ENCODE measurements at regions not wholly inside any gene's neighbourhood (a gene's known extent, or its start where the extent isn't known, plus 50 kb on each side); places are given as distances from the start of the nearest gene placed in this dataset.

DNA sequence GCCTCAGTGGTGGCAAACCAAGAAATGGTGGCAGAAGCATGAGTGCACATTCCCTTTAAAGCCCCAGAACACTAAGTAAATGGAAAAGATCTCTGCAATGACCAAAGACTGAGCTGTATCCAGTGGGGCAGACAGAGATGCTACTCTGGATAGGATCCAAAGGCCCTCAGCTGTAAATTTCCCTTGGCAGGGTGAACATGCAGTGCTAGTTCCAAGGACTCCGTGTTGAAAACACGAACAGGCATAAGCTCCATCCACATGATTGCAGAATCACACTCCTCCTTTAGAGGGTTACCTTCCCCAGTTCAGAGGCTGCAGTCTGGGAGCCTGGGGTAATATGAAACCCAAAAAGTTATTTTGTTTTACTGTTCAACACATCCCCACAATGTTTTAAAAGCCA is 98.6 kb upstream of the KLF7 start:
- no peak overlapping the region for H3K4me3 ChIP-seq (ENCODE audit: low read length)
- H3K9ac ChIP-seq (ENCODE audit: low read length): no peak overlapping the region
- no peak overlapping the region for H3K27ac ChIP-seq (ENCODE audit: low read length)
- no peaks in the 10 kb centered on the region for H3K9me3 ChIP-seq (ENCODE audit: control insufficient read depth, low read depth, low read length)
- no peaks in the 10 kb centered on the region for H3K36me3 ChIP-seq (ENCODE audit: control insufficient read depth, low read depth, low read length)
- H3K27me3 ChIP-seq (ENCODE audit: control insufficient read depth, insufficient read depth, low read length): no peaks in the 10 kb centered on the region
- H3K4me1 ChIP-seq (ENCODE audit: control insufficient read depth, low read depth, low read length): no peaks in the 10 kb centered on the region

DNA sequence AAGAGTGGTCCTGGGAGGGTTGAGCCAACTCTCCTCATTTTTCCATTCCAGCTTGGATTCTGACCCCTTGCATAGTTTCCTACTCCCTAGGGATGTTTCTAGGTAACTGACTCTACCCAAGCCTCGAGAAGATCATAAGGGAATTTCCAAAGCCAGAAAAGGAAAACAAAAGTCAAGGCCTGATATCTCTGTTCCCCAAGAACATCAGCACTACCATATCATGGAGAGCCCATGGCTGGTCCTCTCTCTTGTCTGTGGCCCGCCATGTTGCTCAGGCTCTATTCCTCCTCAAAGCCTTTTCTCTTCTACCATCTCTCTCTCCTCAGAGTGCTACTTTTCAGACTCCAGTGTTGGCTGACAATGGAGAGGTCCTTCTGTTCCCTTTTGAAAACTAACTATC is 99.6 kb upstream of the KLF7 start:
- Histone ChIP-seq H3K27me3 (ENCODE audit: control insufficient read depth, insufficient read depth, low read length) (no peaks in the 10 kb centered on the region), H3K27ac (ENCODE audit: low read length) (no peak overlapping the region), H3K36me3 (ENCODE audit: control insufficient read depth, low read depth, low read length) (no peaks in the 10 kb centered on the region), H3K4me1 (ENCODE audit: control insufficient read depth, low read depth, low read length) (no peaks in the 10 kb centered on the region), H3K9ac (ENCODE audit: low read length) (no peak overlapping the region), H3K9me3 (ENCODE audit: control insufficient read depth, low read depth, low read length) (no peaks in the 10 kb centered on the region), H3K4me3 (ENCODE audit: low read length) (no peak overlapping the region)

DNA sequence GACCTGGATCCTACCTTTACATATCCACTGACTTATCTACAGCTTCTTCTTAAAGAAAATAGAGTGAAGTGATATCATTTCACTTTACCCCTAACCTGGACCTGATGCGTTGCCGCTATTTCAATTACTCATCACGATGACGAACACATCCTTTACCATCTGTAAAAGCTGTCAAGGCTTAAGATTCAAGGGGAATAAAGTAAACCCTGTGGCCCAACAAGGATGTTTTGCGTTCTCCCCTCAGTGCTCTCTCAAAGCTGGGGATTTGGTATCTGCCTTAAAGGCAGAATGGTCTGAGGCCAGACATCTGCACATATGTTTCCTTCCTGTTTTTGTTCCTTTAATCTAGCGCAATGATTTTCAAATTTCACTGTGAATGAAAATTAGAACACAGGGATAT is 100.1 kb upstream of the KLF7 start:
- Histone ChIP-seq H3K4me3 (ENCODE audit: low read length) (no peak overlapping the region), H3K36me3 (ENCODE audit: control insufficient read depth, low read depth, low read length) (no peaks in the 10 kb centered on the region), H3K9ac (ENCODE audit: low read length) (no peak overlapping the region), H3K27me3 (ENCODE audit: control insufficient read depth, insufficient read depth, low read length) (no peaks in the 10 kb centered on the region), H3K4me1 (ENCODE audit: control insufficient read depth, low read depth, low read length) (no peaks in the 10 kb centered on the region), H3K9me3 (ENCODE audit: control insufficient read depth, low read depth, low read length) (no peaks in the 10 kb centered on the region), H3K27ac (ENCODE audit: low read length) (no peak overlapping the region)

DNA sequence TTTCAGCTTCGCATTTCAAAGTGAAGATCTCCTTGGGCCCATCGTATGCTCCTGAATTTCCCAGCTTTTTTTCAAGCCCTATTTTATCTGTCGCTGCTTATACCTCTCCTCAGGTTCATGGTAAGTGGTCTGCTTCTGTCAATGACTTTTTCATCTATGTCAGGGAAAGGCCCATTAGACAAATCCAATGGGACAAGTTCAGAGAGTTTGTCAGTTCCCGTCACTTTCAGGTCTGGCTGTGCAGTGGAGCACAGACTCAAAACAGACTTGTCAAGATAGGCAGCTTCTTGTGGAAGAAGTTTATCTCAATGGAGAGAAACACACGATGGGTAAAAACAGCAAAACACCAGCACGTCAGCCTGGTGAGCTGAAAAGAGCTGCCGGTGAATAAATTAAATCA is 100.9 kb upstream of the KLF7 start:
- Histone ChIP-seq H3K4me3 (ENCODE audit: low read length) (no peak overlapping the region), H3K36me3 (ENCODE audit: control insufficient read depth, low read depth, low read length) (no peaks in the 10 kb centered on the region), H3K9ac (ENCODE audit: low read length) (no peak overlapping the region), H3K9me3 (ENCODE audit: control insufficient read depth, low read depth, low read length) (no peaks in the 10 kb centered on the region), H3K27ac (ENCODE audit: low read length) (no peak overlapping the region), H3K27me3 (ENCODE audit: control insufficient read depth, insufficient read depth, low read length) (no peaks in the 10 kb centered on the region), H3K4me1 (ENCODE audit: control insufficient read depth, low read depth, low read length) (no peaks in the 10 kb centered on the region)

DNA sequence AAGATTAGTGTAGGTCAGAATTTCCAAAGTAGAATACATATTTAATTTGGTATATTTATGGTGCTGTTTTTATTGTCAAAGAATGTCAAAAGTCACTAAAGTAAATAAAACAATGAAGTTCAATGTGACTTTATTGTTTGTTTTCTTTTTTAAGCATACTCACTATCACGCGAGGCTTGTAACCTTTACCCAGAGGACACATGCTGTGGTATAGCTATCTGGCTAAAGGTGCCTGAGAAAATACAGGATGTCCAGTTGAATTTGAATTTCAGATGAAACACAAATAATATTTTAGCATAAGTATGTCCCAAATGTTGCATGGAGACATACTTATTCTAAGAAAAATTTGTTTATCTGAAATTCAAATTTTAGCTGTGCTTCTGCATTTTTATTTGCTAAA is 103.3 kb upstream of the KLF7 start:
- Histone ChIP-seq H3K4me3 (ENCODE audit: low read length) (no peak overlapping the region), H3K27me3 (ENCODE audit: control insufficient read depth, insufficient read depth, low read length) (no peaks in the 10 kb centered on the region), H3K4me1 (ENCODE audit: control insufficient read depth, low read depth, low read length) (no peaks in the 10 kb centered on the region), H3K9me3 (ENCODE audit: control insufficient read depth, low read depth, low read length) (no peaks in the 10 kb centered on the region), H3K9ac (ENCODE audit: low read length) (no peak overlapping the region), H3K36me3 (ENCODE audit: control insufficient read depth, low read depth, low read length) (no peaks in the 10 kb centered on the region), H3K27ac (ENCODE audit: low read length) (no peak overlapping the region)

DNA sequence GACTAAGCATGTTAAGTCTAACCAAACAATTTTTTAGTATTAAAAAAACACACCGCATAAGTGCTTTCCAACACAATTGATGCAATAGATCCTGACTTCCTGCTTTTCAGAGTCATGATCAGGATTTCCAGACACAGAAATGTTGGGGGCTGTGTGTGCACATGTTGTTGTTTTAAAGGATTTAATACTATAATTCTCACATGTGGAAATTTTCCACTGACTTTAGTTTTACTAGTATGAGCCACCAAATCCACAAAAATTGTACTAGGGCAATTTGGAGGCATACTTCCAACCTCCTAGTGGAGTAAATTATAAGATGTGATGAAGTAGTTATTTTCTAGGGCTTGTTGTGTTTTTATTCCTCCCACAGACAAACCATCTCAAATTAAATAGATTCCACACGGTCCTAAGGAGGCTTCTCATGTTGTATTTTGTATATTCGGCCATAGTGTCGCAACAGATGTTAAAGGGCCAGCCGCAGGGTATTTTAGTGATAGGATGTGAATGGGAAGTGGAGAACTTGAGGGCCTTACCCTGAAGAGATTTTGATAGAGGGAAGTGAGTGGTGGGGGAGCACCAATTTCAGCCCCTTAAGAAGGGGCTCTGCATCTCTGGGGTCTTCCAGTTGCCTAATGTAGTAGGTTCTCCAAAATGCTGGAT is 108.9 kb upstream of the KLF7 start:
- Histone ChIP-seq H3K4me3 (ENCODE audit: low read length) (no peak overlapping the region), H3K36me3 (ENCODE audit: control insufficient read depth, low read depth, low read length) (no peaks in the 10 kb centered on the region), H3K27ac (ENCODE audit: low read length) (no peak overlapping the region), H3K27me3 (ENCODE audit: control insufficient read depth, insufficient read depth, low read length) (no peaks in the 10 kb centered on the region), H3K4me1 (ENCODE audit: control insufficient read depth, low read depth, low read length) (no peaks in the 10 kb centered on the region), H3K9me3 (ENCODE audit: control insufficient read depth, low read depth, low read length) (no peaks in the 10 kb centered on the region), H3K9ac (ENCODE audit: low read length) (no peak overlapping the region)

DNA sequence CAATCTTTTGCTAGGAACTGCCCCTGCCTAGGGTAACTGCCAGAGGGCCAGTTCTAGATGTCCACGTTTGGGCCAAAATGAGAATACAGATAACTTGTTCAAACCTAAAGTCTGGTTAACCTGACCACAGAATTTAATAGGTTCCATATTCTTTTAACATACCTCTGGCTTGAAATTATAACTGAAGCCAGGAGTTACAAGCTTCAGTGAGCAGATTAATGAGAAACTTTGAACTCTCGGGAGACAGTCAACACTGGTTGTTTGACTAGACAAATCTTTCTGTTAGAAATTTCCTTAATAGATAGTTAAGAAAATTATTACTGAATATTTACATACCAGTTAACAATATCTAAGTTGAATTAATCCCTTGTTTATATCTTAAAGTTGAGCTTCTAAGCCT is 110.0 kb upstream of the KLF7 start:
- H3K9me3 ChIP-seq (ENCODE audit: control insufficient read depth, low read depth, low read length): no peaks in the 10 kb centered on the region
- H3K27me3 ChIP-seq (ENCODE audit: control insufficient read depth, insufficient read depth, low read length): no peaks in the 10 kb centered on the region
- no peaks in the 10 kb centered on the region for H3K4me1 ChIP-seq (ENCODE audit: control insufficient read depth, low read depth, low read length)
- H3K4me3 ChIP-seq (ENCODE audit: low read length): no peak overlapping the region
- H3K36me3 ChIP-seq (ENCODE audit: control insufficient read depth, low read depth, low read length): no peaks in the 10 kb centered on the region
- H3K27ac ChIP-seq (ENCODE audit: low read length): no peak overlapping the region
- H3K9ac ChIP-seq (ENCODE audit: low read length): no peak overlapping the region

DNA sequence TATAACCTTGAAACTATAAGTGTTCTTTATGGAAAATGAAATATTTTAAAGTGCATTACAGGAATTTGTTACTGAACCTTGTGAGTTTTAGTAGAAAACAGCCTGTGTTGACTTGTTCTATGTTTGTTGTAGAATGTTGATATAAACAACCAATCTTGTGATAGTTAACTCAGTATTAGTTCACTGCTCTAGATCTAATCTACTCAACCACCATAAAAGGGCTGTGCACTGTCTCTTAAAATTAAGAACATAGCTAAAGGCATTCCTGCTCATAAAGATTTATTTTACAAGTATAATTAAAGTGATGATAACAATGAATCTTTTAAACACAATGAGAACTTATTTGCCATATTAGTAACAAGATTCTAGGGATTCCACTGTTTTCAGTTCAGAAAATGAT is 110.5 kb upstream of the KLF7 start:
- Histone ChIP-seq H3K27me3 (ENCODE audit: control insufficient read depth, insufficient read depth, low read length) (no peaks in the 10 kb centered on the region), H3K4me1 (ENCODE audit: control insufficient read depth, low read depth, low read length) (no peaks in the 10 kb centered on the region), H3K9me3 (ENCODE audit: control insufficient read depth, low read depth, low read length) (no peaks in the 10 kb centered on the region), H3K9ac (ENCODE audit: low read length) (no peak overlapping the region), H3K36me3 (ENCODE audit: control insufficient read depth, low read depth, low read length) (no peaks in the 10 kb centered on the region), H3K4me3 (ENCODE audit: low read length) (no peak overlapping the region), H3K27ac (ENCODE audit: low read length) (no peak overlapping the region)

DNA sequence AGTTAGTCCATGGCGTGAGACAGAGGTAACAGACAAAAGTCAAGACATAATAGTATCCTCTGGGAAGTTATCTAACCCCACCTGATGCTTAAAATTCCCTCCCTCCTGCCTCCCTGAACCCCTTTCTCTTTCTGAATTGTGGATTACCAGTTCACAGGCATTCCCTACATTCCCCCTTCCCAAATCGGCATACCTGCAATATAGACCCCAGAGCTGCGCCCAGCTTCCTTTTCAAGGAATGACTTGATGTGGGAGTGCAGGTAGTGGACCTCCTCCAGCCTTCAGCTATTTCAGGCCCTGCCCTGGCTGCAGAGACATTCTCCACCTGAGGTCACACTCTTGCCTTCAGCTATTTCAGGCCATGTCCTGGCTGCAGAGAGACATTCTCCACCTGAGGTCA is 111.1 kb upstream of the KLF7 start:
- Histone ChIP-seq H3K9ac (ENCODE audit: low read length) (no peak overlapping the region), H3K4me1 (ENCODE audit: control insufficient read depth, low read depth, low read length) (no peaks in the 10 kb centered on the region), H3K36me3 (ENCODE audit: control insufficient read depth, low read depth, low read length) (no peaks in the 10 kb centered on the region), H3K27ac (ENCODE audit: low read length) (no peak overlapping the region), H3K27me3 (ENCODE audit: control insufficient read depth, insufficient read depth, low read length) (no peaks in the 10 kb centered on the region), H3K9me3 (ENCODE audit: control insufficient read depth, low read depth, low read length) (no peaks in the 10 kb centered on the region), H3K4me3 (ENCODE audit: low read length) (no peak overlapping the region)

DNA sequence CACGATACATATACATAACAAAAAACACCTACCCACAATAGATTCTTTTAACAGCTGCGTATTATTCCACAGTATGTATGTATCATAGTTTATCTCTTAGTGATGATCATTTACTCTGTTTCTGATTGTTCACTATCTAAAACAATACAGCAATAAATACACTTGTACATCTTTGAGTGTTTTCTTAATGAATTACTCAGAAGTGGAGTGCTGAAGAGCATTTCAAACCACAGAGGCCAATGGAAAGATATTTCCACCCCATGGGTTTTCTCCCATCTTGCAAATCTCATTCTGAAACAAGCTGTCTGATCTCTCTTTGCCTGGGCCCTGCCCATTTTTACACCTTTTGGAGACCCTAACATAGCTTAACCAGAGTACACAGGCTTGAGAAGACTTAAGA is 113.8 kb upstream of the KLF7 start:
- H3K4me1 ChIP-seq (ENCODE audit: control insufficient read depth, low read depth, low read length): peaks cover 6% of the 10 kb centered on the region
- no peaks in the 10 kb centered on the region for H3K9me3 ChIP-seq (ENCODE audit: control insufficient read depth, low read depth, low read length)
- H3K4me3 ChIP-seq (ENCODE audit: low read length): no peak overlapping the region
- no peak overlapping the region for H3K27ac ChIP-seq (ENCODE audit: low read length)
- H3K9ac ChIP-seq (ENCODE audit: low read length): no peak overlapping the region
- H3K36me3 ChIP-seq (ENCODE audit: control insufficient read depth, low read depth, low read length): no peaks in the 10 kb centered on the region
- H3K27me3 ChIP-seq (ENCODE audit: control insufficient read depth, insufficient read depth, low read length): no peaks in the 10 kb centered on the region

DNA sequence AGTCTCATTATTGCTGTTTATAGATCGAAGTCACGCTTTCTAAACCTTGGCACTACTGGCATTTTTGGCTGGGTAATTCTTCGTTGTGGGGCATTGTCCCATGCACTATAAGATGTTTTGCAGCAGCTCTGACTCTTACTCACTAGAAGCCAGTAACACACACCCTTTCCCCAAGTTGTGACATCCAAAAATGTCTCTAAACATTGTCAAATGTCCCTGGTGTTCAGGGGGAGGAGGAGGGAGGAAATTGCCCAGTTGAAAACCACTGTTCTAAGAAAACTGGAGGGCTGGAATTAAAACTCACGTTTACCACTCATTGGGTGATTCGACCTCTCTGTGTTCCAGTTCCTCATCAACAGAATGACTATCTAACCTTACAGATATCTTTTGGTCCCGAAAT is 115.7 kb upstream of the KLF7 start:
- H3K4me3 ChIP-seq (ENCODE audit: low read length): no peak overlapping the region
- H3K4me1 ChIP-seq (ENCODE audit: control insufficient read depth, low read depth, low read length): peaks cover 16% of the 10 kb centered on the region
- H3K9me3 ChIP-seq (ENCODE audit: control insufficient read depth, low read depth, low read length): no peaks in the 10 kb centered on the region
- H3K27me3 ChIP-seq (ENCODE audit: control insufficient read depth, insufficient read depth, low read length): no peaks in the 10 kb centered on the region
- H3K9ac ChIP-seq (ENCODE audit: low read length): no peak overlapping the region
- no peak overlapping the region for H3K27ac ChIP-seq (ENCODE audit: low read length)
- no peaks in the 10 kb centered on the region for H3K36me3 ChIP-seq (ENCODE audit: control insufficient read depth, low read depth, low read length)

DNA sequence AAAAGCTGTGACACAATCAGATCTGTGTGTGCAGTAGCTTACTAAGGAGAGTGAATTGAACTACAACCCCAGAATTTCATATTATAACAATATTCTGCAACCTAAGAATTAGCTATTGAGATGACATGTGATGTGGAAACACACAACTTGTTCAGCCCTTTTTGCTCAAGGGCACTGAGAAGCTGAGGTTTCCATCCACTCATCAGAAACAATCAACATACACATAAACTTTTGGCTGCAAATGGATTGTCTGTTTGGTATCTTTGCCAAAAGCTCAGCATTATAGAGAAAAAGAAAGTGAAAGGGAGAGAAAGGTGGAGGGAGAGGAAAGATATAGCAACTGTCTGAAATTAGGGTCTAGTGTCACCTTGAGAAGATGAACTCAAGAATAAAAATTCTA is 117.2 kb upstream of the KLF7 start:
- H3K27me3 ChIP-seq (ENCODE audit: control insufficient read depth, insufficient read depth, low read length): no peaks in the 10 kb centered on the region
- H3K36me3 ChIP-seq (ENCODE audit: control insufficient read depth, low read depth, low read length): no peaks in the 10 kb centered on the region
- H3K9ac ChIP-seq (ENCODE audit: low read length): no peak overlapping the region
- H3K4me3 ChIP-seq (ENCODE audit: low read length): no peak overlapping the region
- H3K4me1 ChIP-seq (ENCODE audit: control insufficient read depth, low read depth, low read length): peaks cover 16% of the 10 kb centered on the region
- H3K9me3 ChIP-seq (ENCODE audit: control insufficient read depth, low read depth, low read length): no peaks in the 10 kb centered on the region
- no peak overlapping the region for H3K27ac ChIP-seq (ENCODE audit: low read length)
